Stomach (tissue), 8 donors: ENCODE measurements at regions not wholly inside any gene's neighbourhood (a gene's known extent, or its start where the extent isn't known, plus 50 kb on each side); places are given as distances from the start of the nearest gene placed in this dataset.

ENCODE experiments used
- DNase-seq, 2 donors: peaks; one replicate each; pipeline versions ENCODE4 v3.0.0 to v3.0.0-alpha.2; 2013 to 2019
- H3K27ac ChIP-seq, 5 donors: fragments of 200-600 bp in 4 of 5; sonication (generic) in 4 of 5; one replicate each; pipeline ENCODE4 v1.5.1; 2013 to 2019; ENCODE audit warnings: mild to moderate bottlenecking in 1 of 5, moderate library complexity in 1 of 5
- H3K27me3 ChIP-seq, 3 donors: fragments of 200-600 bp; sonication (generic); one replicate each; pipeline ENCODE4 v1.5.1; 2017 to 2019; ENCODE audit warnings: mixed run types in 1 of 3
- H3K36me3 ChIP-seq, 4 donors: fragments of 200-600 bp; sonication (generic); 1 replicate in 3 of 4; 2 replicates in 1 of 4; pipeline ENCODE4 v1.5.1; 2016 to 2019
- H3K4me1 ChIP-seq, 4 donors: fragments of 200-600 bp; sonication (generic); one replicate each; pipeline ENCODE4 v1.5.1; 2016 to 2019
- H3K4me3 ChIP-seq, 4 donors: fragments of 200-600 bp; sonication (generic) in 3 of 4; one replicate each; pipeline ENCODE4 v1.5.1; 2016 to 2019; ENCODE audit warnings: mild to moderate bottlenecking in 1 of 4
- H3K9me3 ChIP-seq, 4 donors: fragments of 200-600 bp; sonication (generic); one replicate each; pipeline ENCODE4 v1.5.1; 2016 to 2019
- EP300 ChIP-seq: sonication (generic); formaldehyde crosslinking; IDR thresholded peaks from one replicate; pipeline ENCODE4 v1.6.1; 2017; ENCODE audit warnings: antibody characterized with exemption
- POLR2A ChIP-seq, 4 donors: fragments of 450-650 bp; IDR thresholded peaks; one replicate each; pipeline ENCODE4 v1.6.1; 2016; ENCODE audit warnings: antibody characterized with exemption in 4 of 4, control low read depth in 2 of 4, mild to moderate bottlenecking in 1 of 4, moderate library complexity in 1 of 4
- POLR2AphosphoS5 ChIP-seq, 3 donors: sonication (generic); formaldehyde crosslinking; IDR thresholded peaks; one replicate each; pipeline ENCODE4 v1.6.1; 2016; ENCODE audit warnings: antibody characterized with exemption in 3 of 3
- WGBS, 5 donors: extraction: QIAGEN DNeasy Blood & Tissue Kit in 3 of 5; methylation state at CpG; one replicate each; pipeline versions ENCODE4 v1.1.5 to v1.1.7; 2013 to 2018; 5-methylcytosine and 5-hydroxymethylcytosine counted together
- intact Hi-C: fragments of 100-400 bp; cut with DNase I; formaldehyde crosslinking; loops from one replicate; pipeline ENCODE4 v1.15.1; 2023; ENCODE audit warnings: low total_unique reads
- TF ChIP-seq, protein P1 (sequence below), 7 experiments: fragments of 450-650 bp in 4 of 7; fragments of 200-600 bp in 3 of 7; sonication (generic) in 3 of 7; IDR thresholded peaks; one replicate each; pipeline ENCODE4 v1.5.1; 2016 to 2019; ENCODE audit warnings: antibody characterized with exemption in 7 of 7, control low read depth in 2 of 7, mild to moderate bottlenecking in 1 of 7
- donor health status: healthy with polysubstance abuse.
- donor health status: Bipolar disorder and iron deficiency.
- donor health status: healthy.

DNA sequence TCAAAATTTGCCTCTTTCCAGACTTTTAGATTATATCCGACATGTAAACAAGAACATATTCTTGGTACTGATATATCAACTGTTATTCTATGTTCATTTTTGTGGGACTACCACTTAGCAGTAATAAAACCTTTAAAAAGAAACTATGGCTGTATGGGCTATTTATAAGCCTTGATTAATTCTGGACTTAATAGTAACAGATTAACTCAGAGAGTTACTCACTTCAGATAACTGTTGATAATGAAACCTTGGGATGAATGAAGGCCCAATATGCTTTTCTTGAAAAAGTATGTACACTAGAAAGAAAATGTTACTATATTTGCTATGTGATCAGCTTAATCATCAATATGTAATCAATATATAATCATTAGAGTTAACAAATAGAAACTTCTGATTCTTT, 595.9 kb upstream of the BOD1L1 start:
- H3K27ac ChIP-seq, result no peak overlapping the region
- no peak for TF ChIP-seq POLR2A (IDR thresholded peaks at IDR 0.05)
- no peak for TF ChIP-seq EP300
- no peak for TF ChIP-seq POLR2AphosphoS5 (IDR thresholded peaks at IDR 0.05)
- TF ChIP-seq, protein P1, sequence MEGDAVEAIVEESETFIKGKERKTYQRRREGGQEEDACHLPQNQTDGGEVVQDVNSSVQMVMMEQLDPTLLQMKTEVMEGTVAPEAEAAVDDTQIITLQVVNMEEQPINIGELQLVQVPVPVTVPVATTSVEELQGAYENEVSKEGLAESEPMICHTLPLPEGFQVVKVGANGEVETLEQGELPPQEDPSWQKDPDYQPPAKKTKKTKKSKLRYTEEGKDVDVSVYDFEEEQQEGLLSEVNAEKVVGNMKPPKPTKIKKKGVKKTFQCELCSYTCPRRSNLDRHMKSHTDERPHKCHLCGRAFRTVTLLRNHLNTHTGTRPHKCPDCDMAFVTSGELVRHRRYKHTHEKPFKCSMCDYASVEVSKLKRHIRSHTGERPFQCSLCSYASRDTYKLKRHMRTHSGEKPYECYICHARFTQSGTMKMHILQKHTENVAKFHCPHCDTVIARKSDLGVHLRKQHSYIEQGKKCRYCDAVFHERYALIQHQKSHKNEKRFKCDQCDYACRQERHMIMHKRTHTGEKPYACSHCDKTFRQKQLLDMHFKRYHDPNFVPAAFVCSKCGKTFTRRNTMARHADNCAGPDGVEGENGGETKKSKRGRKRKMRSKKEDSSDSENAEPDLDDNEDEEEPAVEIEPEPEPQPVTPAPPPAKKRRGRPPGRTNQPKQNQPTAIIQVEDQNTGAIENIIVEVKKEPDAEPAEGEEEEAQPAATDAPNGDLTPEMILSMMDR (IDR thresholded peaks at IDR 0.05), result no peak
- H3K4me3 ChIP-seq, result no peak overlapping the region
- peaks cover 0 to 11% (median 0%) of the 10 kb centered on the region in 4 donors for H3K4me1 ChIP-seq
- no peaks in the 10 kb centered on the region for H3K9me3 ChIP-seq
- no peaks in the 10 kb centered on the region for H3K36me3 ChIP-seq
- intact Hi-C loops, result no loop called here
- DNase-seq, result no peak
- no peaks in the 10 kb centered on the region for H3K27me3 ChIP-seq
- 80 to 91% (median 82%) methylated on average over 1 of the region's 1 CpG for WGBS, 5 donors

DNA sequence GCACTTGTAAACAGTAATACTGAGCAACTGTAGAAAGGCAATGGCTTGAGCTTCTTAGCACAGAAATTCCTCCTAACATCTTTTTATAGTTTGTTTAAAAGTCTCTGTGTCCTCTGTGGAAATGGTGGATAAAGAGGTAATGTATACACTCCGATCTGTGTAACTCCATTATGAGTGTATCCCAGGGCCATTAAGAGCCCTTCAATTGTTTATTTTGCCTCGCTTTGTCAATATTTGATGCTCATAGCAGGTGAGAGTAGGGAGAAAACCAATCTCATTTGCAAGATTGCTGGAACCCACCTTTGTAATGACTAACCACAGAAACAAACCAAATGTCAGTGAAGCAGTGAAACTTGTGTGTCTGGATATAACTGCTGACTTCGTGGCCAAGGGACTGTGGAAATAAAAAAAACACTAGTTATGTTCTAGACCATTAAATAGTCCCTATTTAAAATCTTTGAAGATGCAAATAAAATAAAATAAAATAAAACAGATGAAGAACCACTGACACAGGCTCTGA, 598.2 kb upstream of the BOD1L1 start:
- 19 to 39% (median 31%) methylated on average over 3 of the region's 3 CpGs for WGBS, 5 donors

DNA sequence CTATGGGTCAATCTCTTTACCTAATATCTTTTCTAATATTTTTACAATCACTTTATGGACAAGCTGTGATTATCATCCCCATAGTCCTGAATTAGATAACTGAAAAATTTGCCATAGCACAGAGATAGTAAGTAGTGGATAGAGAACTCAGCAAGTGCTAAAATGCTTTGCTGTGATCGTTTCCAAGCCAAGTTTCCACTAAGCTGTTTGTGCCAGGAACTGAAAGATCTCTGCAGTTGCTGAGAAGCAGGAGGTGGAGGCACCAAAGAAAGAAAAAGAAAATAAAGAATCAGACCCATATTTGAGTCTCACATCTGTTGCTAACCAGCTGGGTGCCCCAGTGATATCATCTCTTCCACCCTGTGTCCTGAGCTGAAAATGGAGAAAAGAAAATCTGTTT, 605.6 kb upstream of the BOD1L1 start:
- 12 to 33% (median 22%) methylated on average over 1 of the region's 1 CpG for WGBS, 5 donors
- no peaks in the 10 kb centered on the region for H3K4me1 ChIP-seq
- no peaks in the 10 kb centered on the region for H3K27me3 ChIP-seq
- H3K36me3 ChIP-seq, result no peaks in the 10 kb centered on the region
- TF ChIP-seq, protein P1 (IDR thresholded peaks at IDR 0.05), result no peak
- TF ChIP-seq POLR2AphosphoS5 (IDR thresholded peaks at IDR 0.05) (no peak), EP300 (no peak)
- no peak overlapping the region for H3K4me3 ChIP-seq
- no peaks in the 10 kb centered on the region for H3K9me3 ChIP-seq
- DNase-seq, result no peak
- intact Hi-C loops, result no loop called here
- no peak overlapping the region for H3K27ac ChIP-seq

More for the DNA sequence above, 598.2 kb upstream of the BOD1L1 start:
- peak in 1 of 2 donors; percentile 60 for DNase-seq
- Histone ChIP-seq H3K36me3 (no peaks in the 10 kb centered on the region), H3K27ac (no peak overlapping the region), H3K27me3 (no peaks in the 10 kb centered on the region), H3K4me1 (peaks cover 0 to 11% (median 0%) of the 10 kb centered on the region in 4 donors), H3K9me3 (no peaks in the 10 kb centered on the region), H3K4me3 (no peak overlapping the region)
- TF ChIP-seq, protein P1 (IDR thresholded peaks at IDR 0.05), result no peak
- TF ChIP-seq EP300 (no peak), POLR2AphosphoS5 (IDR thresholded peaks at IDR 0.05) (peak in 1 of 3 donors; percentile 11), POLR2A (IDR thresholded peaks at IDR 0.05) (no peak)
- intact Hi-C loops, result no loop called here

DNA sequence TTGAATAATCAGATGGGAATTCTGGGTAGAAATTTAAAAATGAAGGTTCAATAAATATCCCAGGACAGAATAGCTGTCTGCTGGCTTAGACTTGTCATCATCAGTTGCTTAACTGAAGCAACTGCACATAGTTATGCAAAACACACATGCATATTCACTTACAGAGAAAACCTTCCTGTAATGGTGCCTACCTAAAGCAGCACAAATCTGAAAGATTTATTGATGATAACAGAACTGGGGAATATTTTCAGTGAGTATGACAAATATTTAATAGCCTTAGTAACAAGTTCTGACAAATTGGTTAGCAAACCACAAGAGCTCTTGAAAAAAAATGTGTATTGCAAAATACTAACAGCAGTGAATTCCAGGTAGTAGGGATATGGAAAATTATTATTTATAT, 606.8 kb upstream of the BOD1L1 start:
- Histone ChIP-seq H3K27me3 (no peaks in the 10 kb centered on the region), H3K4me1 (no peaks in the 10 kb centered on the region), H3K27ac (no peak overlapping the region), H3K36me3 (no peaks in the 10 kb centered on the region), H3K9me3 (no peaks in the 10 kb centered on the region), H3K4me3 (no peak overlapping the region)
- intact Hi-C loops, result no loop called here
- DNase-seq, result no peak
- TF ChIP-seq, protein P1 (IDR thresholded peaks at IDR 0.05), result no peak
- TF ChIP-seq POLR2AphosphoS5 (IDR thresholded peaks at IDR 0.05), result no peak
- TF ChIP-seq EP300, result no peak
- TF ChIP-seq POLR2A (IDR thresholded peaks at IDR 0.05), result no peak
